OCI-LY1 (cell line): ENCODE measurements at regions not wholly inside any gene's neighbourhood (a gene's known extent, or its start where the extent isn't known, plus 50 kb on each side); places are given as distances from the start of the nearest gene placed in this dataset.

Source experiments
- CTCF ChIP-seq: fragments of 200-600 bp; sonication (generic), shearing (Covaris generic); IDR thresholded peaks from 2 replicates; pipeline ENCODE4 v1.5.1; 2017; ENCODE audit warnings: mild to moderate bottlenecking, antibody characterized with exemption, low read length, moderate library complexity, mixed read lengths
- EZH2 ChIP-seq: fragments of 200-600 bp; sonication (generic), shearing (Covaris generic); IDR thresholded peaks from 2 replicates; pipeline ENCODE4 v1.8.0; 2017; ENCODE audit warnings: borderline replicate concordance, mixed run types, mild to moderate bottlenecking, antibody characterized with exemption, low read length, moderate library complexity, mixed read lengths

- TF ChIP-seq CTCF (no peak), EZH2 (no peak)
Measured at GRCh38 chrX:69060631-69061408, 104.4 kb downstream of the PJA1 start.
